Activated naive CD4-positive, alpha-beta T cell (primary cell): ENCODE measurements at regions not wholly inside any gene's neighbourhood (a gene's known extent, or its start where the extent isn't known, plus 50 kb on each side); places are given as distances from the start of the nearest gene placed in this dataset.
"Not testable (repeated sequence)": the region's sequence is repeated elsewhere in the genome, so short reads cannot be mapped to it uniquely, and the experiment has no call there.

ENCODE experiments used
- DNase-seq, 4 experiments: peaks; one replicate each; lab custom pipeline; 2025; lab: John Stamatoyannopoulos, UW

DNA sequence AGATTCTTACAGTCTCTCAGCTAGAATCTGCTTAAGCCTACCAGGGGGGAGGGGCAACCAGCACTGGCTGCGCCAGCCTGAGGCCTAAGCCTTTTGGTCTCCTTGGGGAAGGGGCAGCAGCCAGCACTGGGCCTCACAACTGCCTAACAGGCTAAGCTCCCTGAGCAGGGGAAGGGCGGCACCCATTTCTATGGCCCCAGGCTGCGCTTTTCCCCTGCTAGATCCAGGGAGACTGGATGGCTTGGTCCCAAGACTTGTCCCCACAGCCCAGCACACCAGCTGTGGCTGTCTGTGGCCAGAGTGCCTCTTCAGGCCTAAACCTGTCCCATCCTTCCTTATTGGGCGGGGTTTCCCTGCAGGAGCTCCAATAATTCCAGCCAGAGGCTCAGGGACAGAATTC is 1230.3 kb upstream of the CRIM1 start:
- no peak for DNase-seq

DNA sequence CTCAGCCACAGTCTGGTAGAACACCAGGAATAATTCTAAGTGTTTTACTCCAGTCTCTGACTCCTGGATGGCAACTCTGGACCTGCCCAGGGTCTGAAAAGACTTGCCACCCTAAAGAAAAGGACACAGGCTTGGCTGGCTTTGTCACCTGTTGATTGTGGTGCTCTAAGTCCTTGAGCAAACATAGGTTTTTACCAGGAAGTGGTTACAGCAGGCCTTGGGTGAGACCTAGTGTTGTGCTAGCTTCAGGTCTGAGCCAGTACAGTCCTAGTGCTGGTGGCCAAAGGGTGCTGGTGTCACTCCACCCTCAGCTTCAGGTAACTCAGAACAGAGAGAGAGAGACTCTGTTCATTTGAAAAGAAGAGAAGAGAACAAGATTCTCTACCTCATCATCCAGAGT is 1239.4 kb upstream of the CRIM1 start:
- DNase-seq: no peak

DNA sequence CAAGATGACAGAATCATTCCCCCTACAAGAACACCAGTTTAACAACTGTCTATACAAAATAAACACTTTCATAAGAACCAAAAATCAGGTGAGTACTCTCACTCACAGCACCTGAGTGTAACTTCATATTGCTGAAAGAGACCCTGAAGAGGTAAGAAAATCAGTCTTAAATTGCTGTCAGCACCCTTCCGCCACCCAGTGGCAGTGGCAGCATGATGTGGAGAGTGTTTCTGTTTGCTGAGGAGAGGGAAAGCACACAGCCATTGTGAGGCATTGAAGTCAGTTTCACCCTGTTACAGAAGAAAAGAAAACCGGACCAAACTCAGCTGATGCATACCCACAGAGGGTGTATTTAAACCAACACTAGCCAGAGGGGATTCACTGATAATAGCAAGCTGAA is 1240.8 kb upstream of the CRIM1 start:
- no peak for DNase-seq

DNA sequence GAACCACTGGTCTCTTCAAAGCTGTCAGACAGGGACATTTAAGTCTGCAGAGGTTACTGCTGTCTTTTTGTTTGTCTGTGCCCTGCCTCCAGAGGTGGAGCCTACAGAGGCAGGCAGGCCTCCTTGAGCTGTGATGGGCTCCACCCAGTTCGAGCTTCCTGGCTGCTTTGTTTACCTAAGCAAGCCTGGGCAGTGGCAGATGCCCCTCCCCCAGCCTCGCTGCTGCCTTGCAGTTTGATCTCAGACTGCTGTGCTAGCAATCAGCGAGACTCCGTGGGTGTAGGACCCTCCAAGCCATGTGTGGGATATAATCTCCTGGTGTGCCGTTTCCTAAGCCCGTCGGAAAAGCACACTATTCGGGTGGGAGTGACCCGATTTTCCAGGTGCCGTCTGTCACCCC is 1243.2 kb upstream of the CRIM1 start:
- DNase-seq: not testable (repeated sequence)

DNA sequence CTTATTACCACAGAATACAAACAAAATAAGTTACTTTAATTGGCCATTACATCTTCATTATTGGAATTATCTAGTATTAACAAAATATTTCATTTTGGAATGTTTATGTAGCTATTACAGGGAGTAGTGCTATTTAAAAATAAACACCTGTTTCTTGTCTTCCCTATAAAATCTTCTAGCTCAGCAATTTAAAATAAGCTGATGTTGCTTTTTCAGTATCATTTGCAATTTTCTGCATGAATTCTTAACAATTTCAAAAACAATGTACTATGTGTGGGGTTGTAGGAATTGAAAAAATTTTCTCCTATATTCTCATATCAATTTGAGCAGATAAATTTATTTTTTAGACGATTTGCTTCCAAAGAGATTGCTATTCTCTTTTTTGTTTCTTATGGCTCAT is 1251.3 kb upstream of the CRIM1 start:
- no peak for DNase-seq

DNA sequence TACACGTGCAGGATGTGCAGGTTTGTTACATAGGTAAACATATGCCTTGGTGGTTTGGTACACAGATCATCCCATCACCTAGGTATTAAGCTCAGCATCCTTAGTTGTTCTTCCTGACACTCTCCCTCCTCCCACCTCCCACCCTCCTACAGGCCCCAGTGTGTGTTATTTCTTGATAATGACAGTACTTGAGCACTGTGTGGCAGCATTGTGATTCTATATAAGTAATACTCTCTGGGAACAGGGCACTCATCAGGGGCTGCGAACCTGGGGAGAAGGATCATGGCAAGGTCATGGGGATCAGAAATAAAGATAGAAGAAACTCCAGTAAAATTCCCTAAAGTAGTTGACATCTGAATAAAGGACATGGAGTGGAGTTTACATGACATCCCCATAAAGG is 1256.2 kb upstream of the CRIM1 start:
- DNase-seq: no peak

DNA sequence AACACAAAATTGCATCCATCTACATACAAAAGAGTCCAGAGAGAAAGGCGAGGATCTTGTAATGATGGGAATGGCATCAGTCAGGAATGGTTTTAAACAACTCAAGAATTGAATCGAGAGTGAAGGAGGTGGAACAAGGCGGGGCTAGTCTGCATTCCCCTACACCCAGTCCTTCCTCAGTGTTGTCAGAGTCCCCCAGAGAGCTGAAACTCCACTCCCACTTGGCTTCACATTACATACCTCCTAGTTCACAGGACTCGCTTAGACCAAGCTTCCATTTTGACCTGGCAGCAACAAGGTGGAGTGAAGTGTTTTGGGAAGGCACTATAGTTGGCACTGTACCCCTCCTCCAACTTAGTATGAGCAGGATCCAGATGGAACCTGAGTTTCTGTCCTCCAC is 1273.5 kb upstream of the CRIM1 start:
- no peak for DNase-seq

DNA sequence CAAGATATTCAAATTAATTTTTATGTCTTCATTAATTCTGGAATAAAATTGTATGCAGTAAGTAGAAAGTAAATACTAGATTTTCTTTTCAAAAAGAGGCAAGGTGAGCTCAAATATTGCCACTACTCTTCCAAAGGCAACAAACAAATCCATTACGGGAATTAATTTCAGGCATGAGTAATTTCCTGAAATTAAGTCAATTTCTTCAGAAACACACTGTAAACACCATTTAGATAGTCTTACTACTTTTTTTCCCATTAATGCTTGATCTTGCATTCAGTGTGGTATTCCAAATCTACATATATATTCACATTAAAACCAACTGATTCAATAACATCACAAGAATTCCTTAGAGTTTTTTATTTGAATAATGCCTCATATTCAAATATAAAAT is 1274.0 kb upstream of the CRIM1 start:
- DNase-seq: no peak

DNA sequence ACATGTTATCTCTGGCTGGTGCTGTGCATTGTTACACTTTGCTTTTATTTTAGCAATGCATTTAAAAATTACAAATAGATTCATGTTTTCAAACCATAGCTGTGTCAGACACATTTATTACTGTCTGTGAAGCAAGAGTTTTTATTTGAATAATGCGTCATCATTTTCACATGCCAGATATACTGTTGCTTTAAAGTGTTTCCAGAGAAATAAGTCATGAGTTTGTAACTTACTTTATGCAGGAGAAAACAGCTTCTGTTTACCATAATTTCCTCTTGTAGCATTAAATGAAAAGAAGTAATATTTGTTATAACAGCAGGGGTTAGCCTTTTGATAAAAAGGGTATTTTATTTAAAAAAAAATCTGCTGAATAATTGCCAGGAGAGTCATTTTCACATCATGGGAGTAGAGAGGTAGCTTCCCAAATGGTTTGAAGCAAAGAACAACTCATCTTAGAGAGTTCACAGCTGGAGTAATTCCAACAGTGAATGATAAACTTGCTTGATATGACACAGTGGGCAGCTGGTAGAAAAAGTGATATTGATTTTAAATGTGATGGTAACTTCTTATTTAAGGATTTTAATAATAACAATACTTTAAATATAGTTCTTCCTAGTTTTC is 1274.5 kb upstream of the CRIM1 start:
- no peak for DNase-seq

DNA sequence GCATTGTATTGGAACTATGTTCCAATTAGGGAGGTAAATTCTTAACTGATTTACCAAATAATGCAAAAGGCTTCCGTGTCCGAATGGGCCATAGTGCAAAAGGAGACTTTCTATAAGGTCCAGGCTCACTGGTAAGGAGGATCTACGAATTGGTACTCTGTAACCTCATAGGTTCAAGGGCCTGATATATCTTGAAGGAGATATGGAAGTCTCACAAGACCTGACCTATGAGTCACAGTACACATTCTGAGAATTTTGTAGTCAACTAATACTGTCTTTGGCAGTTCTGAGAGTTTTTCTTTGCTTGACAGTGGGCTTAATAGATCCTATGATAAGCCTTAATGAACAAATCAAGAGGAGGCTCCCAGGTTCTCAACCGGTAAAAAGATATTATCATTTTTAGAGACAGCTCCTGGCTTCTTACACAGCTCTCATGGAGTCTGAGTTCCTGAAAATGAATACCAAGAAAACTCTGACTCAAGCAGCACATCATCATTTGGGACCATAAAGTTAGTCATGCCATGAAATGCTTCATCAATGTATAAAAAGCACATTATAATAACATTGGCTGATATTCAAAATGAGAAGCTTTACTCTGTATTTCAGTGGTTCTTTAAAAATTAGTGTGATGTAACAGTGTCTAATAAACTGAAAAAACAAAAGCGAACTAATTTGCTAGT is 1275.2 kb upstream of the CRIM1 start:
- DNase-seq: no peak

DNA sequence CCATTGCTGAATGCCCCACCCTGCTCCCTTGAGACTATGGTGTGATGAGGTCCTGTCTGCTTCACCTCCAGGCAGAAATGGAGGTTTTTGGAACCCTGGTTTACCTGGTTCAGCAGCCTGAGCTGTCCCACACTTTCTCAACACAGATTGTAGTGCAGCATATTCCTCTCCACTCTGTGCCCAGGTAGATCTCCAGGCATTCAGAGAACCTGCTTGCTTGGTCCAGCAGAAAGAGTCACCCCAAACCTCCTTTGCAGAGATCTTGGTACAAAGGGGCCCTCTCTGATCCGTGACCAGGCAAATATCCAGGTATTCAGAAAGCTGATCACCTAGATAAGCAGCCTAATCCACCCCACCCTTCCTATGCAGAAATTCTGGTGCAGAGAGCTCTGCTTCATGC is 1288.2 kb upstream of the CRIM1 start:
- no peak for DNase-seq

DNA sequence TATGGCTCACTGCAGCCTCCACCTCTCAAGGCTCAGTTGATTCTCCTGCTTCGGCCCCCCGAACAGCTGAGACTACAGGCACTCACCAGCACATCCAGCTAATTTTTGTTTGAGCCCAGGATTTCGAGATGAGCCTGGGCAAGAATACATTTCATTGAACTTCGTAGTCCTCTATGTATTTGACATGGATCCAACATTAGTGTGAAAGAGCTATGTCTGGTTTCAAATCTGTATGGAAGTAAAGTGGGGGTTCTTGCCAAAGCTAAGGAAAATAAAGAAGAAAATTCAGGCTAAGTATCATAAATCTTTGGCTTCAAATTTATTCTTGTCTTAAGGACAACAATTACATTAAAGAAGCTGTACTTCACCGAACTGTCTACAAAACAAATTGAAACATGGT is 1291.7 kb upstream of the CRIM1 start:
- DNase-seq: no peak

DNA sequence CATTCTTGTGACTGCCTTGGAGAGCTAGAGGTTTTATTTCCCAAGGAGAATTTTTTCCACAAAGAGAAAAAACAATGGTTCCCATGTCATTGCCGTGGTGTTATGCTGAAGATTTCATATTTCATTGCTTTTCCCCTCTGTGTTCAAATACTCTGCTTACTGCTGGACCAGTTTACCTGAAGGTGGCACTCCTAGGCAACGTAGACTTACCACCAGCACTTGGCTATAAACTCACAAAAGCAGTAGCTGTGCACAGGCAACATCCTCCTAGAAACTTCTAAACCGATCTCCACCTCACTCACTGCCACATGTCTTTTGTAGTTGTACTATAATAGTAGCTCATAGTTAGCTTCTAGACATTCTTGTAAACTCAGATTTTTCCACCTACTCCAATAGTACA is 1319.7 kb upstream of the CRIM1 start:
- no peak for DNase-seq

DNA sequence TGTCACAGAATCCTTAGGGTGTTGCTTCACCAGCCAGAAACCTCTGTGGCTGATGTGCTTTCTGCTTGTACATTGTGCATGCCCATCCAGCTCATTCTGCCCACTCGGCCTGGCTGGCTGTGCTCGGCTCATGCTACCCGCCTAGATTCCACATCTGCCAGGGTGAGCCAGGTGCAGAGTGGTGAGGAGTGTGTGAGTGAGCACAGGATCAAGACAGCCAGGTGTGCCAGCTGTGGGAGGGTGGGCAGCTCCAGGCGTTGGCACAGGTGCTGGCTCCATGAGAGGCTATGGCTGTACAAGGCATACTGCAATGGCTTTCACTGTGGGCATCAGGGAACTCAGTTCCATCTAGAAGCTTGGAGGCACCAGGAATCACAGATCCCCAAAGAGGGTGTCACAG is 1321.8 kb upstream of the CRIM1 start:
- DNase-seq: no peak

DNA sequence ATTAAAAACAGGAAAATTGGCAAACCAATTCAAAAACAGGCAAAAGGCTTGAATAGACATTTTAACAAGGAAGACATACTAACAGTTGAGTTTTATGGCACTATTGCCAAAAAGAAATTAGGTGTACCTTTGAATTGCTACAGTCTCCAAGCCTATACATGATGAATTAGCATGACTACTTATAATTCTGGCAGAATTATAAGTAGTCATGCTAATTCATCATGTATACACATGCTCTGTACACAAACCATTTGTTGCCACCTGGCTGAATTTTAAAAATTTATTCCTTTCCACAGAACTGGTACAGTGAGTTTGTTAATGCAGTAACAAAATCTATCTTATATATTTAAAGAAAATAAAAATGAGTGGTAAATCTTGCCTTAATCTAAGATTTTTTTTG is 1332.0 kb upstream of the CRIM1 start:
- no peak for DNase-seq

DNA sequence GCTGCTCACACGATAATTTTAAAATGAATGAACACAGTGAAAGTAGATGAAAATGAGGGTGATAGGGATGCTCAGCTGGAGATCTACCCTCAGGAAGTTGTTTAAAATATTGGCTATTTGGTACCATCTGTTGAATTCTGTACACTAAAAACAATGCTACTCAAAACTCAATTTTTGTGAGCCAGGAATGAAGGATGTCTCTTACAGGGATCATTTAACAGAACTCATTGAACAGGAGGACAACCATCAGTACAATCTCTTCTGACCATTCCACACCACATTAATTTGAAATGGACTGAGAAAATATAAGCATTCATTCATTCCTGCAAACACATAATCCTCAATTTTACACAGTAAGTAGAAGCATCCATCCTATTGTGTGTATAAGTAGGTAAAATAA is 1355.1 kb upstream of the CRIM1 start:
- DNase-seq: no peak

DNA sequence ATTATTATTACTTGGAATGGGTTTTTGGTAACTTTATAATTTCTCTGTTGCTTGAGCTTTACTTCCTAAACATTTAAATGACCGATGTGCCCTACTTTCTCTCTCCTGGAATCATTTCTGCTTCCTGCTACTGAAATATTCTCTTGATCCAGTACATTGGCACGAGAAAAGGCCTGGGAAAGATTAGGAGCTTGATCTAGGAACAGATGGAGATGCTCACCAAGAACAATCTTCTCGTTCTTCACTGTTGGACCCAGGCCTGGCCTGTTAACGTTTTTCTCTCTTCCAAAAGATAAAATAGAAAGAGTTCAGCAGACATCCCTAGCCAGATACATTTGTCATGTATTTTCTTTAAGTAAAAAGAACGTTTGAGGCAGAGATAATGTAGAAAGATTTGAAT is 1356.8 kb upstream of the CRIM1 start:
- DNase-seq: no peak

DNA sequence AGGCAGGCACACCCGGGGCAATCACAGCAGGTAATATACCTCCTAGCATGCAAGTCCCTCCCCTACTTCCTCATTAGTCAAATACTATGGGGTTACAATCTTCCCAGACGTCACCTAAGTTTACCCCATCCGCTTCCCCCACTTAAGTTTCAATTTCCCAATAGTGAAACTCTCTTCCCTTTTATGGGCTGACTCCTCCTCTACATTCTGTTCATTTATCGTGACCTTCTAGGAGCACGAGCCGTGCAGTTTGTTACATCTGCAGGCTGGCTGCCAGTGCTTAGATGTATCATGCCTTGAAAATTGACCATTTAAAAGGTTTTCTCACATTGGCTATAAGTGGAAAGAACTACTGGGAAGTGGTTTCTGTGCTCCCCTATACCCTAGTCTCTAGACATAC is 1357.8 kb upstream of the CRIM1 start:
- DNase-seq: no peak

DNA sequence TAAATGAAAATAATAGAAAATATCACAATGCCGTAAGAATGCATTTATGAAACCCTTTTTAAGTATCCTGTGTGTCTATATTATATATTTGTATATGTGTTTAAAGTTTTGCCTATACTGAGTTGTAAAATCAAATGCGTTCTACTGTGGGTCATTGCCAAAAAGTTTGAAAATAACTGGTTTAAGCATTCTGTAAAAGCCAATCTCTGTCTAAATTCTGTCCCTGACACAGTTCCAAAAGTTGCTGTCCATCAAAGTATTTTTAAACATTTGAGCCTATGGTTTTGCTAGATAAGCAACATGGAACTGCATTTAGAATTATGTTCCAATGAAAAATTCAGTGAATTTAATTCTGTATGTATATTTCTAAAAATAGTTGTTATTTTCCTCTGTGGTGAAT is 1360.4 kb upstream of the CRIM1 start:
- no peak for DNase-seq

DNA sequence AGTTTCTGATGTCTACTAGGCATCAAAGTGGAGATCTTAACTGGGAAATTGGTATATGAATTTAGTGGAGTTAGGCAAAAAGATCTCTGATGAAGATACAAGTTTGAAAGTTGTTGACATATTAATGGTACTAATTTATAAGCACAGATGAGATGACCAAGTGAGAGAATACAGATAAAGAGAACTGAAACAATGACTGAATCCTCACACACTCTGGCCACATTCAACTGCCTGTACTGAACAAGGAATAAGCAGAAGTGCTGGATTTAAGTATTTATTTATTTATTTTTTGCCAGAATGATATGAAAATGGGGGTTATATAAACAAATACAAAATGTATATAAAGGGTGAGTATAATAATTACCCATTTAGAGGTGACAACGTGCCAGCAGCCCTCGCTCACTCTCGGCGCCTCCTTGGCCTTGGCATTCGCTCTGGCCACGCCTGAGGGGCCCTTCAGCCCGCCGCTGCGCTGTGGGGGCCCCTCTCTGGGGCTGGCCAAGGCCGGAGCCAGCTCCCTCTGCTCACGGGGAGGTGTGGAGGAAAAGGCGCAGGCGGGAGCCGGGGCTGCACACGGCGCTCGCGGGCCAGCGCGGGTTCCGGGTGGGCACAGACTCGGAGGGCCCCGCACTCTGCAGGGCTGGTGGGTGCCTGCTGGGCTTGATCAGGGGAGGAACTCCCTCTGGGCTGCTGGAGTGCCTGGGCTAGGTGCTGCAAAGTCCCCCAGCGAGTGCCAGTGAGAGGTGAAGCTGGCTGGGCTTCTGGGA is 1363.9 kb upstream of the CRIM1 start:
- DNase-seq: no peak

DNA sequence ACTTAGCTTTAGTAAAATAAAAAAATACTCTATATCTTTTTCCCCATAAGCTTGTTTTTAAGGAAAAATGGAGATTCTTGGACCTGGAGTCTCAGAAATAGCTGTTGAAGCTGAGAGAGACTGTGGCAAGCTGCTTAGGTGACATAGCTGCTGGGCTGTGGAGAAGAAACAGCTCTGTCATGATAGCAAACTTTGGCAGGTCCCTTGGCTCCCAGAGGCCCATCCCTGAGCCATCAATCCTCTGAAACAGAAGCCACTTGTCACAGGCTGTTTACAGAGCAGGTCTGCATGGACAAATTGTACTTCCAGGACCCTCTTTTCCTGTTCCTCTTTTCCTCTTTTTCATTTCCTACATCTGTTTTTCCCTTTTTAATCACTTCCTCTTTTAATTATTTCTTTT is 1370.1 kb upstream of the CRIM1 start:
- DNase-seq: no peak

DNA sequence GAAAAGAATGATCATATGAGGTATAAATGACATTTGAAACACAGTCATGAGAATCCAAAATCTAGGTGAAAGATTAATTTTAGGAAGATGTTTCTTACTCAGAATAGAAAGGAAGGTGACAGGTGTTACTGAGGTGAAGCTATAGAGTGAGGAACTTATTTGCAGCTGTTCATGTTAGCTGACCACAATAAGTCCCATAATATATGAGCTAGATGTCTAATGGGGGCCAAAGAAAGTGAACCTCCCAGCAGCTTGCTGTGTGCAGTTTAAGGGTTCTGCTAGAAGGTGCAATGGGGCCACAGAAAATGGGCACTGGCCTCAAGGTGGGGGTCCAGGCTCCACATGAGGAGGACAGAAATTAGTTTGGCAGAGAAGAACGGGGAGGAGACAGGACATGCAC is 1374.9 kb upstream of the CRIM1 start:
- no peak for DNase-seq

DNA sequence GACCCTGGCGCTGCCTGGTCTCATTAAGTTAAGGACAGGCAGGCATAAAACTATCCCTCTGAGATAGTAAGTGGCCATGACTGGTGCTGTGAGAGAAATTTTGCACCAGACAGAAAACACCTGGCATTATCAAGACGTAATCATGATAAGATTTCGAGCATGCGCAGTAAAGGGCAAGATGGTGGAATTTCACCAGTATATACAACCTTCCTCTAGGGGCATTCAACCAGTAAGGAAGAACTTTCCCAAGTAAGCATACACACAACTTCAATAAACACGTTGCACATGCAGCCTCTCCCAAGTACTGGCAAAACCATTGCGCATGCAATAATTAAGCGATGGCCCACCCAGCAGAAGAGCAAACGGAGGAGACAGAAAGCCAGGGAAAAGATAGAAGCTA is 1376.4 kb upstream of the CRIM1 start:
- no peak for DNase-seq

DNA sequence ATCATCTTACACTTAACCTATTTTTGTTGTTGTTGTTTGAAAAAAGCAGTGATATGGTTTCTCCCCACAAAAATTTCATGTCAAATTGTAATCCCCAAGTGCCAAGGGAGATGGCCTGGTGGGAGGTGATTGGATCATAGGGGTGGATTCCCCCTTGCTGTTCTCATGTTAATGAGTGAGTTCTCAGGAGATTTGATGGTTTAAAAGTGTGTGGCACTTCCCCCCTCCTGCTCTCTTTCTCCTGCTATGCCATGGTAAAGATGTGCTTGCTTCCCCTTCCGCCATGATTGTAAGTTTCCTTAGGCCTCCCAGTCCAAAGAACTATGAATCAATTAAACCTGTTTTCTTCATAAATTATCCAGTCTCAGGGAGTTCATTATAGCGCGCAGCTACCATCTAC is 1362.7 kb upstream of the FAM98A start:
- DNase-seq: no peak
